ENCODE measurements at regions not wholly inside any gene's neighbourhood (a gene's known extent, or its start where the extent isn't known, plus 50 kb on each side); places are given as distances from the start of the nearest gene placed in this dataset.

DNA sequence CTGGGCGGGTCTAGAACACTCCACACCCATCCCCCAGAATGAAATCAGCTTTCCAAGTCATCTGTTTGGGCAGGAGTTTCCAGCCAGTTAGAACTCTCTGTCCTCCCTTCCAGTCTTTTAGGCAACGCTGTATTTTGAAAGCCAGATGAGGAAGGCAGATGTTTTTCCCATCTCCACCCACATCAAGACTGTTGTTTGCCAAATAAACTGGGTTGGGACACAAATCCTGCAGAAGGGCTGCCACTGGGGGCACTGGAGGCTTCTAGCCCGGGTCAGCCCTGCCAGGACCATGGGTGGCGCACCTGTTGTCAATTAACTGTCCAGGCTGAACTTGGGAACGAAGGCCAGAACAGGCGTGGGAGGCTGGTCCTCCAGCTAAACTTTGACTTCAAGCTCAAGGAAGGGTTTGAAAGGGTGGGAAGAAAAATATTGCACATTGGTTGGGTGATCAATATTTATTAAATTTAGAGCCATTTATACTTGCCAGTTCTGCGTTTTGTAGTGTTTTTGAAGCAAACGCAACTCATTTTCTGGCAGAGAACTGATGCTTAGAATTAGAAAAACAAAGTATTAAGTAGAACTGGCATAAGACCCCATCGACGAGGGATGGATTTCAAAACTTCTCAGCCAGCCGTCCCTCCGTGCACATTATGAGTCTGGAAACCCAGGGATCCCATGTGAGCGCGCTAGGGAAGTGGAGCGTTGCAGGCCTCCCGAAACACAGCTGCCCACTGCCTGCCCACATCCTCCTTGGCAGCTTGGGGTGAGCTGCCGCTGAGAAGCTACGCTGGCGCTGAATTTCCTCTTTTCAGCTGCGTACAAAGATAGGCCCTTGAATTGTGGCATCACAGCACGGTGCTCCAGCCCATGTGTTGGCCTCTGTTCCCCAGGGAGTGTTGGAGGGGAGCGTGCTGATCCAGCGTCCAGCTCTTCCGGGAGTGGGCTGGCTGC, 297.4 kb downstream of the QKI start:
- Histone ChIP-seq H3K9me3 (no peaks in the 10 kb centered on the region), H3K4me1 (peaks cover 52 to 59% (median 57%) of the 10 kb centered on the region in 4 donors), H3K27ac (replicated peaks in 1 of 4) (peak overlapping the region; percentile 52 to 69 (median 68)), H3K27me3 (no peaks in the 10 kb centered on the region), H3K36me3 (no peaks in the 10 kb centered on the region), H3K4me3 (no peak overlapping the region)
- intact Hi-C loops (cut with DNase I) = no loop called here
- 74% methylated on average over 21 of the region's 24 CpGs for WGBS
- TF ChIP-seq EP300 (IDR thresholded peaks at IDR 0.05) (no peak), POLR2A (IDR thresholded peaks at IDR 0.05; ENCODE audit: low read depth) (no peak), POLR2AphosphoS5 (IDR thresholded peaks at IDR 0.05) (peak; percentile 61 to 64)
- TF ChIP-seq, protein P1, sequence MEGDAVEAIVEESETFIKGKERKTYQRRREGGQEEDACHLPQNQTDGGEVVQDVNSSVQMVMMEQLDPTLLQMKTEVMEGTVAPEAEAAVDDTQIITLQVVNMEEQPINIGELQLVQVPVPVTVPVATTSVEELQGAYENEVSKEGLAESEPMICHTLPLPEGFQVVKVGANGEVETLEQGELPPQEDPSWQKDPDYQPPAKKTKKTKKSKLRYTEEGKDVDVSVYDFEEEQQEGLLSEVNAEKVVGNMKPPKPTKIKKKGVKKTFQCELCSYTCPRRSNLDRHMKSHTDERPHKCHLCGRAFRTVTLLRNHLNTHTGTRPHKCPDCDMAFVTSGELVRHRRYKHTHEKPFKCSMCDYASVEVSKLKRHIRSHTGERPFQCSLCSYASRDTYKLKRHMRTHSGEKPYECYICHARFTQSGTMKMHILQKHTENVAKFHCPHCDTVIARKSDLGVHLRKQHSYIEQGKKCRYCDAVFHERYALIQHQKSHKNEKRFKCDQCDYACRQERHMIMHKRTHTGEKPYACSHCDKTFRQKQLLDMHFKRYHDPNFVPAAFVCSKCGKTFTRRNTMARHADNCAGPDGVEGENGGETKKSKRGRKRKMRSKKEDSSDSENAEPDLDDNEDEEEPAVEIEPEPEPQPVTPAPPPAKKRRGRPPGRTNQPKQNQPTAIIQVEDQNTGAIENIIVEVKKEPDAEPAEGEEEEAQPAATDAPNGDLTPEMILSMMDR (IDR thresholded peaks at IDR 0.05) = peak in 2 of 3 experiments; percentile 12 to 25
- no peak for DNase-seq (ENCODE audit: extremely low spot score)

DNA sequence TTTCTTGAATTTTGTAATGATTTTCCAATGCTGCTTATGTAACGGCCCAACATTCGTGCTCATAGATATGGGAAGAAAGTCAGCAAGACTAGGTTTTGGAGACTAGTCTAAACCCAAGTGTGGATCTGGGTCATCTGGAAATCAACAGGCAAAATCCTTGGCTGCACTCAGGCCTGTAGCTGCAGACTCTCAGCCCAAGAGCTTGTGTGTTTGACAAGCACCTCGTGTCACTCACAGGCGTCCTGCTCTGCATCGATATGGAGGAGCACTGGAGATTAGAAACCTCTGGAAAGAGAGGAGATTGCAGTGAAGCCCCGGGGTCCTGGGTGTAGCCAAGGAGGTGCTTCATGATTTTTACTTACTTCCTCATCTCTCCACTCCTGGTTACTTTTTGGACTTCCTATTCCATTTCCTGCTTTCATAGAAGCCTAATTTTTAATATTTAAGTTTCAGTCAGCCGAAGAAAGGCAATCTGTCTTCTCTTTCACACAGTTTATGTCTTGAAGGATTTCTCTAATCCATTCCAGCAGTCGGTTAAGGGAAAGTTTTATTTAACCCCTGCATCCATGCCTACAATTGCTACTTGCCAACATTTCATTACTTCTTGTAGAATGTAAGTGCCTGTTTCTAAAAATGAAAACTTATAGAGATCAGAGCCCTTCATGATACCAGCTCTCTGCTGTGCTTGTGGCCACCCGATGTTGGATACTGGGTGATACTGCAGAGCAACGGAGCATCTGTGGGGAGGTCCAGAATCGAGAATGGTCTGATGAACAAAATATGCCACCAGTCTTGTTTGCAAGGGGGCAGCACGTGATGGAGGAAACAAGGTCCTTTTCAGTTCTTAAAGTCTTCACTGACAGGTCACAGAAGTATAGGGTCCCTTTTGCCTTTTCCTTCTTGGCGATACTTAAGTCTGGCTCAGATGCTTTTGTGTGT, 296.3 kb downstream of the QKI start:
- H3K9me3 ChIP-seq = no peaks in the 10 kb centered on the region
- intact Hi-C loops (cut with DNase I) = no loop called here
- TF ChIP-seq POLR2A (IDR thresholded peaks at IDR 0.05; ENCODE audit: low read depth) (no peak), EP300 (IDR thresholded peaks at IDR 0.05) (no peak), POLR2AphosphoS5 (IDR thresholded peaks at IDR 0.05) (no peak)
- TF ChIP-seq, protein P1 (IDR thresholded peaks at IDR 0.05) = no peak
- no peaks in the 10 kb centered on the region for H3K36me3 ChIP-seq
- peak overlapping the region; percentile 52 to 68 (median 66) for H3K27ac ChIP-seq (replicated peaks in 1 of 4)
- 50% methylated on average over 13 of the region's 13 CpGs for WGBS
- no peaks in the 10 kb centered on the region for H3K27me3 ChIP-seq
- no peak overlapping the region for H3K4me3 ChIP-seq
- no peak for DNase-seq (ENCODE audit: extremely low spot score)
- peaks cover 52 to 59% (median 57%) of the 10 kb centered on the region in 4 donors for H3K4me1 ChIP-seq

DNA sequence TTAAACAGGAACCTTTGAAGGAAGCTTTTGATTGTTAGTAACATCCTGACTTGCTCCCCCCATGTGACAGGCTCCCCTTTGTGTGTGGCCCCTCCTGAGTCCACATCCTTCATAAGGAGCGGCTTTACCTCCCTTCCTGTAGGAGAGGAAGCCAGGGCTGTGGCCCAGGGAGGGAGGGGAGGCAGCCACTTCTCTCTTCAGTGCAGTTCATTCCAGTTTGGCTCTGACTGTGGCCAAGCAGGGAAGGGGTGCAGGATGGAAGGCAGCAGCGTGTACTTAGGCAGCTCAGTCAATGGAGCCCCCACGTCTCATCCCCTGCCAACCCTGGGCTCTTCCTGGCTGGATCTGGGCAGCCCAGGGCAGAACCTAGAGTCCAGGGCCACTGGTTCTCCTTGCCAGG, 295.2 kb downstream of the QKI start:
- TF ChIP-seq, protein P1 (IDR thresholded peaks at IDR 0.05) = no peak
- TF ChIP-seq POLR2AphosphoS5 (IDR thresholded peaks at IDR 0.05) = peak in 1 of 2 donors; percentile 20
- 50% methylated on average over 2 of the region's 3 CpGs for WGBS
- intact Hi-C loops (cut with DNase I) = no loop called here
- H3K27me3 ChIP-seq = no peaks in the 10 kb centered on the region
- H3K27ac ChIP-seq (replicated peaks in 1 of 4) = peak overlapping the region; percentile 52 to 68 (median 66)
- no peaks in the 10 kb centered on the region for H3K9me3 ChIP-seq
- H3K4me1 ChIP-seq = peaks cover 52 to 59% (median 57%) of the 10 kb centered on the region in 4 donors
- H3K4me3 ChIP-seq = no peak overlapping the region
- DNase-seq (ENCODE audit: extremely low spot score) = no peak
- no peaks in the 10 kb centered on the region for H3K36me3 ChIP-seq

DNA sequence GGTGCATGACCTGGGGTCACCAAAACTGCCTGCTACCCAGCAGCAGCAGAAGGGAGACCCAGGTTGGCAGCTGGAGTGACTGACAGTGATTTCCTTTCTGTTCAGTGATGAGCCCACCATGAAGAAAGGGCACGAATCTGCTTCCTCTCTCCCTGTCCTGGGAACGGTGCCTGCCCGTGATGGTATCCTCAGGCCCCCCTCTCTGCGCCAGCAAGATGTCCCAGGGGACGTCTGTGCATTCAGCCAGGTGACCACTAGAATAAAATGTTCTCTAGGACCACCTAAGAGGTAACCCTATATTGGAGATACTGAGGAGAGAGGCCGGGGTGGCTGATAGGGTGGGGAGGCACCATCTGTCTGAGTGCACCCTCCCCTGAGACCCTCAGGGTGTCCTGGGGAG, 294.7 kb downstream of the QKI start:
- intact Hi-C loops (cut with DNase I) = no loop called here
- no peak for TF ChIP-seq POLR2AphosphoS5 (IDR thresholded peaks at IDR 0.05)
- H3K27ac ChIP-seq (replicated peaks in 1 of 4) = peak overlapping the region; percentile 52 to 68 (median 66)
- H3K4me1 ChIP-seq = peaks cover 52 to 59% (median 57%) of the 10 kb centered on the region in 4 donors
- H3K27me3 ChIP-seq = no peaks in the 10 kb centered on the region
- no peaks in the 10 kb centered on the region for H3K9me3 ChIP-seq
- WGBS = 73% methylated on average over 6 of the region's 6 CpGs
- H3K4me3 ChIP-seq = no peak overlapping the region
- H3K36me3 ChIP-seq = no peaks in the 10 kb centered on the region
- no peak for DNase-seq (ENCODE audit: extremely low spot score)

DNA sequence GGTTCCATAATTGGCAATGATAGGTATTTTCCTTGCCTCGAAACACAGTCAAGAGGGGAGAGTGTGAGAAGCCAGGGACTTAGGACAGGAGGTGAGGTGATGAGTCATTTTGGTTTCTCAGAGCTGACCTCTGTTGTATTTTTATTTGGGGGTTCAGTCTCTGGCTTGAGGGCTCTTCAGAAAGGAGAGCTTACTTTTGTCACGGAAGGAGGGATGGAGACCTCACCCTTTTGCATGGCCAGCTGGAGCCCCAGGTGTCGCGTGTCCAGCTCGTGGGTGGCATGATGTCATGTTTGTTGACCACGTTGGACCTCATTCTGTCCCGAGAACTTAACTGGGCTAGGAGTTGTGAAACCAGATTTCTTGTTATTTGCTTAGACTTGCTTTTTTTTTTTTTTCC, 293.9 kb downstream of the QKI start:
- intact Hi-C loops (cut with DNase I) = no loop called here
- H3K27ac ChIP-seq (replicated peaks in 1 of 4) = no peak overlapping the region
- TF ChIP-seq POLR2A (IDR thresholded peaks at IDR 0.05; ENCODE audit: low read depth) (no peak), EP300 (IDR thresholded peaks at IDR 0.05) (no peak), POLR2AphosphoS5 (IDR thresholded peaks at IDR 0.05) (no peak)
- TF ChIP-seq, protein P1 (IDR thresholded peaks at IDR 0.05) = no peak
- H3K9me3 ChIP-seq = no peaks in the 10 kb centered on the region
- H3K36me3 ChIP-seq = no peaks in the 10 kb centered on the region
- no peak overlapping the region for H3K4me3 ChIP-seq
- 89% methylated on average over 7 of the region's 7 CpGs for WGBS
- no peaks in the 10 kb centered on the region for H3K27me3 ChIP-seq
- peaks cover 52 to 59% (median 57%) of the 10 kb centered on the region in 4 donors for H3K4me1 ChIP-seq
- DNase-seq (ENCODE audit: extremely low spot score) = no peak

Measured in esophagus muscularis mucosa (tissue), 4 donors.